Testis (tissue), 2 donors: ENCODE measurements at regions not wholly inside any gene's neighbourhood (a gene's known extent, or its start where the extent isn't known, plus 50 kb on each side); places are given as distances from the start of the nearest gene placed in this dataset.

Experiments
- POLR2A ChIP-seq: fragments of 450-650 bp; IDR thresholded peaks from one replicate; pipeline ENCODE4 v1.6.1; 2017; ENCODE audit warnings: antibody characterized with exemption, mild to moderate bottlenecking, moderate library complexity
- TF ChIP-seq, protein P1 (sequence below), 3 experiments: fragments of 450-650 bp in 2 of 3; fragments of 200-600 bp in 1 of 3; sonication (generic) in 1 of 3; IDR thresholded peaks; one replicate each; pipeline ENCODE4 v1.5.1; 2016 to 2019; ENCODE audit warnings: antibody characterized with exemption in 3 of 3, mild to moderate bottlenecking in 2 of 3, moderate library complexity in 1 of 3

DNA sequence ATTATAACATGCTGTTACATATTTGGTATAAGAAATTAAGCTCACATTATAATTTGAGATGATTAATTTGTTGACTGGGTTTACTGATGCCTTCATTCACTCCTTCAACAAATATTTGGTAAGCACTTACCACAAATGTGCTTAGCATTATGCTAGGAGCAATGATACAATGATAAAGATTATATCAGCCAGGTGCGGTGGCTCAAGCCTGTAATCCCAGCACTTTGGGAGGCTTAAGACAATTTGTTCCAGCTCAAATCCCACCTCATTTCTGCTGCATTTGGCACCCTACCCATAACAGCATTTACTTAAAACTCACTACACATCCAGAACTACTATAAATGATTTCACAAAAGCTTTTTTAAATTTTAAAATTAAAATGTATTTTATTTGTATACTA, 1263.6 kb upstream of the RAG2 start:
- TF ChIP-seq, protein P1, sequence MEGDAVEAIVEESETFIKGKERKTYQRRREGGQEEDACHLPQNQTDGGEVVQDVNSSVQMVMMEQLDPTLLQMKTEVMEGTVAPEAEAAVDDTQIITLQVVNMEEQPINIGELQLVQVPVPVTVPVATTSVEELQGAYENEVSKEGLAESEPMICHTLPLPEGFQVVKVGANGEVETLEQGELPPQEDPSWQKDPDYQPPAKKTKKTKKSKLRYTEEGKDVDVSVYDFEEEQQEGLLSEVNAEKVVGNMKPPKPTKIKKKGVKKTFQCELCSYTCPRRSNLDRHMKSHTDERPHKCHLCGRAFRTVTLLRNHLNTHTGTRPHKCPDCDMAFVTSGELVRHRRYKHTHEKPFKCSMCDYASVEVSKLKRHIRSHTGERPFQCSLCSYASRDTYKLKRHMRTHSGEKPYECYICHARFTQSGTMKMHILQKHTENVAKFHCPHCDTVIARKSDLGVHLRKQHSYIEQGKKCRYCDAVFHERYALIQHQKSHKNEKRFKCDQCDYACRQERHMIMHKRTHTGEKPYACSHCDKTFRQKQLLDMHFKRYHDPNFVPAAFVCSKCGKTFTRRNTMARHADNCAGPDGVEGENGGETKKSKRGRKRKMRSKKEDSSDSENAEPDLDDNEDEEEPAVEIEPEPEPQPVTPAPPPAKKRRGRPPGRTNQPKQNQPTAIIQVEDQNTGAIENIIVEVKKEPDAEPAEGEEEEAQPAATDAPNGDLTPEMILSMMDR (IDR thresholded peaks at IDR 0.05), result no peak
- no peak for TF ChIP-seq POLR2A
